T-helper 2 cell treated with Interferon-gamma antibody and Interleukin-4, amounts not matched to agents 100 ng/mL and 5 ng/mL, for 36 hours (primary cell): ENCODE measurements at regions not wholly inside any gene's neighbourhood (a gene's known extent, or its start where the extent isn't known, plus 50 kb on each side); places are given as distances from the start of the nearest gene placed in this dataset.

Experiments
- intact Hi-C: fragments of 100-400 bp; cut with micrococcal nuclease; formaldehyde crosslinking; loops from one replicate; pipeline ENCODE4 v1.15.1; 2023

DNA sequence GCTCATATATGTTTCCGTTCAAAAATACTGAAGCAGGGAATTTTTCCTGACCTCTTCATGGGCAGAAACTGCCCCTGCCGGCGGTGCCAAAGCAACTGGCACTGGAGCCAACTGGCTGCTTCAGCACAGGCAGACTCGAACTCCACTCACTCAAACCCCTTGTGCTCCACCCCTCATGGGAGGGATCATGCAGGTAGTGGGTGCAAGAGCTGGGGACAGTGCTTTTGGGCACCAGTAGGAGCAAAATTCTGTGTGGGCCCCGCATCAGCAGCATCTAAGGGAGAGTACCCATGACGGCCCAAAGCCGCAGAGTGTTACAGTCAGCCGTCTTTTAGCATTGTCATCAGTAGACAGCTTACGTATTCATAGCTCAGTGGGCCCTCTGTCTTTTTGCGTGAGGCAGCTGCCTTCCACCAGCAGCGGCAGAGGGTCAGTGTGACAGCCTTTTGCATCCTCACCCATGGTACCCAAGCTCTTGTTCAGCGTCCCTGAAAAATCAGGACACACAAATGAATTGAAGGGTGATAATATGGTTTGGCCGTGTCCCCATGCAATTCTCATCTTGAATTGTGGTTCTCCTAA lies 393.8 kb downstream of the SLITRK6 start:
- intact Hi-C loops: no loop called here

DNA sequence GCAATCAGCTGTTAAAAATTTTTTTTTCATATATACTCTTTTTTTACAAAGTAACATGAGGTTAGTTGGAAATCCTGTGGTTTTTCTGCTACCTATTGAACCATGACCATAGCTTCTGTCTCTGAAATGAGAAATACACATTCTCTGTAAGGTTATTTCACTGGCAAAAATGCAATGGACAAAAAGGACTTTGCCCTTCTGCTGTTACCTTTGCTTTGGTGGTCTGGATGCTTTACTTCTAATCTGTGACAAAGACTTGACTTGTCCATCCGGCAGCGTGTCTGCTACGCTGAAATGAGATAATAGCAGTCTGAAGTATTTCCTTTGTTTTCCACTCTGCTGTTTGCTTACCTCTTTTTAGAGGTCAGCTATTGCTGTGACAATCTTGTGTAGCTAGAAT lies 412.8 kb downstream of the SLITRK6 start:
- intact Hi-C loops: no loop called here

DNA sequence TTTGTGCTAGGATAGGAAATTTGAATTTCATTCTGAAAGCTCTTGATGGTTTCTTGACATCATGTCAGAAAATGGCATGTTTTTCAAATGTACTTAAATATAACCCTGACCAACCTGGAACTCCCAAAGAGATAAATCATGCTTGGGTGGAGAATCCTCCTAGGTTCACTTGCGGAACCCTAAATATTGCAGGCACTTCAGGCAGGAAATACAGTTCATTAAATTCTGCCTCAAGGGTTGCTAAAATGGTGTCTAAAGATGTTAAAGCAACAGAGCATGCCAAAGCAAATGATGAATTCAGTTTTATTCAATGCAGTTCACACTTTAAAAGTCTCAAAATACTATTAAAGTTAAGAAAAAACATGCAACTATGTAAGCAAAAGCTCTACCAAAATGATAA lies 415.9 kb downstream of the SLITRK6 start:
- intact Hi-C loops: no loop called here

DNA sequence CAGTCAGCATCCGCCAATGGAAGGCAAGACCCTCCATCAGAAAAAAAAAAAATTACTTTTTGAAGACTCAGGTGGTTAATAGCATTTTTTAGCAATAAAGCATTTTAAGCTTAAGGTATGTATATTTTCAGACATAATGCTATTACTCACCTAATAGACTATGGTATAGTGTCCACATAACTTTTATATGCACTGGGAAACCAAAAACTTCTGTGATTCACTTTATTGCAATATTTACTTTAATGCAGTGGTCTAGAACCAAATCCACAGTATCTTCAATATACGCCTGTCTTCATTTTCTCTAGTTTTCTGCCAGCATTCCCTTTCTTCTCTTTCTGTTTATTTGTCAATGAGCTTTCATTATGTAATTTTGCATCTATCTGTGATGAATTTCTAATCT lies 418.1 kb downstream of the SLITRK6 start:
- intact Hi-C loops: no loop called here

DNA sequence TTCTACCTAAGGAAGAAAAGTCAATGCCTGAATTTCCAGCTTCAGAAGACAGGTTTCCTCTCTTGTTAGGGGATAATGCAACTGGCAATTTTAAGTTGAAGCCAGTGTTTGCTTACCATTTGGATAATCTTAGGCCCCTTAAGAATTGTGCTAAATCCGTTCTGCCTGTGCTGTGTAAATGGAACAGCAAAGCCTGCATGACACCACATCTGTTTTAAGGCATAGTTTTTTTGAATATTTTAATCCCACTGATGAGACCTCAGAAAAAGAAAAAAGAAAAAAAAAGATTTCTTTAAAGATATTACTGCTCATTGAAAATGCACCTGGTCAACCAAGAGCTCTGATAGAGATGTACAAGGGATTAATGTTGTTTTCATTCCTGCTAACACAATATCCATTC lies 419.2 kb downstream of the SLITRK6 start:
- intact Hi-C loops: no loop called here

DNA sequence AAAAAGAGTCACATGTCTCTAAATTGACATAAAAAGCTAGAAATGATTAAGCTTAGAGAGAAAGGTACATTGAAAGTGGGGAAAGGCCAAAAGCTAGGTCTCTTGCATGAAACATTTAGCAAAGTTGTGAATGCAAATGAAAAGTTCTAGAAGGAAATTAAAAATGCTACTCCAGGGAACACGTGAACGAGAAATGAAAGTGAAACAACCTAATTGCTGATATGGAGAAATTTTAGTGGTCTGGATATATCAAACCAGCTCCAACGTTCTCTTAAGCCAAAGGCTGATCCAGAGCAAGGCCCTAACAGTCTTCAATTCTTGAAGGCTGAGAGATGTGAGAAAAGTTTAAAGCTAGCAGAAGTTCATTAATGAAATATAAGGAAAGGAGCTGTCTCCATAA lies 419.8 kb downstream of the SLITRK6 start:
- intact Hi-C loops: no loop called here

DNA sequence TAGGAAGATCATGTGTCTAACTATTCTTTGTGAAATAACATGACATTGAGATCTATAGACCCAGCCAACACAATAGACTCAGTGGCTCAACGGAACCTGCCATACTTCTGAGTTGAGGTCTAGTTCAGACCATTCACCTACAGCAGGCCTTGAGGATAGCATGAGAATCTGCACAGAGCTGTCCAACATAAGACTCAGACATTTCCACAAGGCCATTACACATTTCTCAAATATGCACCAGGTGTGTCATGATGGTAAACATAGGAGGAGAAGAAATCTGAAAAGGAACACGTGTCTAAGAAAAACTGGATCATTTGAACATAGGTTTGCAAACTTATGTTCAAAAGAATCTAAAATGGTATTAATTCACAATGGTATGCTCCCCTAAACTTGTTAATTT lies 421.4 kb downstream of the SLITRK6 start:
- intact Hi-C loops: no loop called here

DNA sequence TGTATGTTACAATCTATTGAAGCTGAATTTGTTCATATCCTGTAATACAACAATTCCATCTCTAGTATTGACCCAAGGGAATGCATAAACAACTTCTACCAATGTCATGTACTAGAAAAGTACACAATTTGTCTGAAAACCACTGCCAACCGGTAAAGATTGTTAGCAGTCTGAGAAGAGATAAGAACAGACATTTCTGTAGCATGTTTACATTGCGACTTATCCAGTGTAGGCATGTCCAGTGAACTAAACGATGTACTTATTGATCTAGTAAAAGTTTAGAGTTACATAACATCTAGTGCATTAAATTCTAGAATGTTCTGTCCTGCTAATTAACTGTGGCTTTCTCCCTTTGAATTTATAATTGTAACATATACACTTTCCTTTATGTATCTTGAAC lies 425.9 kb downstream of the SLITRK6 start:
- intact Hi-C loops: no loop called here

DNA sequence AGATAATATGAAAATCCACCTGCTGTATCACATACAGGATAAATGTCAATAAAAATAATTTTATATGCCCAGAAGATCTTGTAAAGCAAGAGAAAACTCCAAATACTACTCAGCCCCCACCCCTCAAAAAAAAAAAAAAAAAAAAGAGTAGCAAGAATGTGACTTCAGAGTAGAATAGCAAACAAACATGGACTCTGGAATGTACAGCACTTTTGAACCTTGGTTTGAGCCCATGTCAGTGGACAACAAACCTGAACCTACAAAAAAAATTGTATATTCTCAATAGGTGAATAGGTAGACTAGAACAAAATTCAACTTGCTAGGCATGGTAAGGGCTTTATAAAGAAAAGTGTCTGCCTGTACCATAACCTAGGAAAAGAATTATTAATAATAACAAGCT lies 428.0 kb downstream of the SLITRK6 start:
- intact Hi-C loops: no loop called here

DNA sequence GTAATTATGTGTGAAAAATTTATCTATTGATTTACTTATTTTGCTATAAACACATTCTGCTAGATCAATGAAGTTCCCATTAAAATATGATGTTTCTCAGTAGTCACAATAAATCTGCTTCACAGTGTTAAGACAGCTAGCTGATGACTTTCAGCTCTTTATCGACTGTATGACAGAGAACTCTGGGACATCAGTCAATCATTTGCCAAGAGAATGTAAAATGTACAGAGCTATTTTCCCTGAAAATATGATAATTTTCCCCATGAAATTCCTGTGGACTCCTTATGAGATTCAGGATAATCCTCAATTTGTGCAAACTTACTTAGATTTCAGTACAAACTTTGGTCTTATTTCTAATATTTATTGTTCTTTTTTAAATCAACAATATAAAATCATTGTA lies 430.5 kb downstream of the SLITRK6 start:
- intact Hi-C loops: no loop called here

DNA sequence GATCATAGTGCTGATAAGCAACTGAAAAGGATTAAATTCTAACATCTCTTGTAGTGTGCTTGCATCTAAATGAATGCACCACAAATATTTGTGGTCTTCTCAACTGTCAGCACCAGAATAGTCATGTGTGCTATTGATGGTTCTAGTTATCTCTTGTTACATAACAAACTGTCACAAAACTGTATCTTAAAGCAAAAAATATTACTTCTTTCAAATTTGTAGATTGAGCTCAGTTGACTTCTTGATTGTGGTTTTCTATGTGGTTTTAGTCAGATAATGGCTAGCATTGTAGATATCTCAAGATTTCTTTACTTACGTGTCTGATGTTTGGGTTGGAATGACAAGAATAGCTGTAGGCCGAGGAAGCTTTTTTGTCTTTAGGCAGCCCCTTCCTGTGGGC lies 431.3 kb downstream of the SLITRK6 start:
- intact Hi-C loops: no loop called here

DNA sequence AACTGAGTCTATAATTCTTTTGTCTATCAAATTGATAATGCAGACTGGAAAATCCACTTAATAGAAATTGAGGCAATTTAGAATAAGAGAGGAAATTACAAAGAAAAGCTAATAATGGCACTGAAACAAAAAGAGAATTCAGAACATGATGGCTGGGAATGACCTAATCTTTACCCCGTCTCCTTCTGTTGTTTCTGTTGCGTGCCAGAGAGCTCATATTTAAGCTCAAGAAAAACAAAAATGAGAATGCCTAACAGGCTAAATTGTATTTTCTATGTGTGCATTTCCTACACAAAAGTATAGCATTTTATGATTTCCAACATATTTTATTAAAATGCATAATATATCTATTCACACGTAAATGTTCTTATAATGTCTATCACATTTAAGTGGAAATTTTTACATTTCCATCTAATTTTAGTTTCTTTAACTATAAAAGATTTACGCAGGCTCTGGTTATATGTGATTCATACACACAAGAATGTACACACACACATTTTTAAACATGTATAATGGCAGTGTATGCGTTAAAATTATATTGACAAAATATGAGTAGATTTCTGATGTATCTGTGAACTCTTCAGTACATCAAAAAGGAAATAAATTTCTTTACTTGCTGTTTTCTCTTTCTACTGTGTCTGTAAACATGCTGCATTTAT lies 432.3 kb downstream of the SLITRK6 start:
- intact Hi-C loops: no loop called here

DNA sequence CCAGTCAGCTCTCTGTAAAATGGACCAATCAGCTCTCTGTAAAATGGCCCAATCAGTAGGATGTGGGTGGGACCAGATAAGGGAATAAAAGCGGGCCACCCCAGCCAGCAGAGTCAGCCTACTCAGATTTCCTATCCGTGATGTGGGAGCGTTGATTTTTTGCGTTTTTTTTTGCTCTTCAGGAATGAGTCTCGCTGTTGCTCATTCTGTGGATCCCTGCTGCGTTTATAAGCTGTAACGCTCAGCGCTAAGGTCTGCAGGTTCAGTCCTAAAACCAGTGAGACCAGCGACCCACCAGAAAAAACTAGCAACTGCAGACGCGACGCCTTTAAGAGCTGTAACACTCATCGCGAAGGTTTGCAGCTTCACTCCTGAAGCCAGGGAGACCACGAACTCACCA lies 435.7 kb downstream of the SLITRK6 start:
- intact Hi-C loops: no loop called here

DNA sequence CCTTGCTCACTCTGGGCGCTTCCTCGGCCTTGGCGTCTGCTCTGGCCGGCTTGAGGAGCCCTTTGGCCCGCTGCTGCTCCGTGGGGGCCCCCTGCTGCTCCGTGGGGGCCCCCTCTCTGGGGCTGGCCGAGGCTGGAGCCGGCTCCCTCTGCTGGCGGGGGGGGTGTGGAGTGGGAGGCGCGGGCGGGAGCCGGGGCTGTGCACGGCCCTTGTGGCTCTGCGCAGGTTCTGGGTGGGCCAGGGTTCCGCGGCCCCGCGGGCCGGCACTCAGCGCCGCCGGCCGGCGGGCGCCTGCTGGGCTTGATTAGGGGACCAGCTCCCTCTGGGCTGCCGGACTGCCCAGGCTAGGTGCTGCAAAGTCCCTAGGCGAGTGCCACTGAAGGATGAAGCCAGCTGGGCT lies 436.2 kb downstream of the SLITRK6 start:
- intact Hi-C loops: no loop called here

DNA sequence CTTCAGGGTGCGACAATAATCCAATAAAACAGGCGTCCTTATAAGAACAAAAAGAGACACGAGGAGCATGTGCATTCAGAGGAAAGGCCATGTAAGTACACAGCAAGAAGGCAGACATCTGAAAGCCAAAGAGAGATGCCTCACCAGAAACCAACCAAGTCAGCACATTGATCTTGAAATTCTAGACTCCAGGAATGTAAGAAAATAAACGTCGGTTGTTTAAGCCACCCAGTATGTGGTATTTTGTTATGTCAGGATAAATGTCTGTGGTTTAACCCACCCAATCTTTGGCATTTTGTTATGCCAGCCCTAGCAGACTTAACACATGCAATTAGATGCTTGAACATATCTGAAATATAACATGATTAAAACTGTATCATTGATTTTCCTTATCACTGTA lies 452.0 kb downstream of the SLITRK6 start:
- intact Hi-C loops: no loop called here

DNA sequence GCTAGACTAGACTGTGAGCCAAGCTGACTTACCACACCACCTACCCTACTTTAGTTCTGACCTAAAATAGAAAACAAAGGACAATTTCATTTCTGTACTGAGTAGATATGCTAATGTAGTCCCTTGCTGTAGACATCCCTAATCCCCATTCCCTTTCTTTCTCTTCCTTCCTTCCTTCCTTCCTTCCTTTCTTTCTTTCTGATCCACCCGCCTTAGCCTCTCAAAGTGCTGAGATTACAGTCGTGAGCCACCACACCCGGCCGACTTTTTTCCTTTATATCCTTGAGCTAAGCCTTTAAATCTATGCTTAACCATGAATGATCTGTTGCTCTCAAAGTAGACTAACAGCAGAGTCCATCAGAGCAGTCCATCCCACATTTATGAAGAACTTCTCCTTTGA lies 465.0 kb downstream of the SLITRK6 start:
- intact Hi-C loops: no loop called here

DNA sequence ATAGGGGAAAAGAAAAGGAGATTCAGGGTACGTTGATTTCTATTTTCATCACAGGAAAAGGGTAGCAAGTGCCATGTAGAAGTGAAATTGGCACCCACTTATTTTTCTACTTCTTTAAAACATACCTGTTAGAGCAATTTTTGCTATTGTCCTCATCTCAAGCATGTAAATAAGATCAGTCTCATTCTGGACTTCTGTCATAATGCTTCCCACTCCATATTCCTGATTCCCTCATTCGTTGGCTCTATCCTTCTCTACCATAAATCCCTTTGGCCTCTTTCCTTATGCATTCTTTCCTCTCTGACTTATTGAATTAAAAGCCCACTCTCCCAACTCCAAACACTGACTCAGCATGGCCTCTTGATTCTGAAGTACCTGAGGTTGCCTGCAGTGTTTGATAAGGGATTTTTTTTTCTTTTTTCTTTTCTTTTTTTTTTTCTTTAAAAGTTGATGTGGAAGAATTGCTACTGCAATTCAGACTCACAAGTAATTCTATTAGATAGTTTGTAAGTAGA lies 465.7 kb downstream of the SLITRK6 start:
- intact Hi-C loops: no loop called here

DNA sequence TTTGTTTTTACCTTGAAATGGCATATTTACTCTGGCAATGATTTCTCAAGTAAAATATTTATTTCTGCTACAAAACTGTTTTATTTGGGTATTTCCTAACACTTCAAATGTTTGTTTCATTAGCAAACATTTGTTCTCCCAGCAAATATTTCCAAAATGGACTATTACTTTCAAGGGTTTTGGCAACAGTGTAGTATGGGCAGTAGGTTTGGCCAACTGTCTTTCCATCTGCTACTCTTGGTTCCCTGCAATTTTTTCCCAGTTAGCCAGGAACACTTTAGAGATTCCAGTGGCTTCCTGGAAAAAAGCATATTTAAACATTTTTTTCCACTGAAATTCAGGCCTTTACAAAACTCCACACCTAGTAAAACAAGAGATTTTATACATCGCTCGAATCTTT lies 466.6 kb downstream of the SLITRK6 start:
- intact Hi-C loops: no loop called here

DNA sequence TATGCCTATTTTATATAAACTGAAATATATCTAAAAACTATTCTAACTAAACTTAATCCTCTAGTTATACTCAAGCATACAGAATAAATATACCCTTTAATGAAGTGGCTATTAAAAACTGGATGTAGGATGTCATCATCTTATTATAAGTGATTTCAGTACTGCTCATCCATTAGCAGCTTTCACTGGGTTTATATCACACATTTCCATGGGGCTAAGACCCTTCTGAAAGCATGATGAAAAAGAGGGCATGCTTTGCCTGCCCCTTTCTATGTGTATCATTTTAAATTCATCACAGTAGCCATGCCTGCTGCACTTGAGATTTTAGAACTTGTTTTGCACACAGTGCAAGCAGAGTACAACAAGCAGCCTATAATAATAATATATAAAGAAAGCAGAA lies 477.5 kb downstream of the SLITRK6 start:
- intact Hi-C loops: no loop called here

DNA sequence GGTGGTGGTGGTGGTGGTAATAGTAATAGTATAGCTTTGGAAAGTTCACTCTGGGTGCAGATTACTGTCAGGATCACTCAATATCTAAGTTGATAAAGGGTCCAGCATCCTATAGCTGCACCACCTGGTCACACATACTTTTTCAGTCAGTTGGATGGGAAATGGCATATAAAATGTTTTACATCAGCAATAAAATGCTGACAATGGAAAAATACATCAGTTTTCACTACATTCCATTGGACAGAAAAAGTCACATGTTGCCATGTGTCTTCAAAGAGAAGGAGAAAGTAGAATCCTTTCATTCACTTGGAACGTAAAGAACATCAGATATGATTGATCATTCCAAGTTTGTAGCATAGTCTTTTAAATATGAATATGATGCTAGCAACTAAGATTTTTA lies 481.4 kb downstream of the SLITRK6 start:
- intact Hi-C loops: no loop called here

DNA sequence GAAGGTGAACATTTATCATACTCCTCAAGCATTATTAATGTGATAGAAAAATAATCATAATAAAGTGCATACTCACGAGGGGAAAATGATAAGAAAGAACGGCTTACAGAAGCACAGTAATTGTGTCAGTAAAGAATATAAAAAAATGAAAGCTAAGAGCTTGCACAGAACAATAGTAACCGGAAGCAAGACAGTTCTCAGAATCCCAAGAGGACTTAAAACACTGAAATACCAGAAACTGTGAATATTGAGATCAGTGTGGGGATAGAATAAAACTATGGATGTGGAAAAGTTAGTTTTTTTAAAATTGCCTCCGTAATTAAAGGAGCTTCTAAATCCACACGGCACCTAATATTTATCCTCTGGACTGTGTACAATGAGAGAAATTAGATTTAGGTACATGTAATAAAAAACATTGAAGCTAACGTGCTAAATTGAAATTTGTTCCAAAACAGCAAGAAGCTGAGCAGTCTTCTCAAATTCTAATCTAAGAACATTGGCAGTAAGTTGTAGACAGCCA lies 482.7 kb downstream of the SLITRK6 start:
- intact Hi-C loops: no loop called here

DNA sequence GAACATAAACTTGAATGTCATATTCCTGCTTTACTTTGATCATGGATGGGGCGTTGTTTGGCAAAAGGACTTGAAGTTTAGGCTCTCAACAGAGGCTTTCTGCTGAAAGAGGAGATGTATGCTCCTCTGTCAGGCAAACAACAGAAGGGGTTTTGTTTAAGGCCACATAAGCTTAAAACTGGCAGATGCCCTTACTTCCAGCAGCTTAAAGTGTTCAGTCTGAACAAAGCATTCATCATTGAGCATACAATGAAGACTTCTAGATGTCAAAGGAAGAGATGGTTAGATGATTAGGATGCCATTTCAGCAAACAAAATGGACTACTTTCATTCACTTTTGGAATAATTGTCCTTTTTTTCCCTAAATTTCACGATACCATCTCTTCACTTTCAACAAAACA lies 484.5 kb downstream of the SLITRK6 start:
- intact Hi-C loops: no loop called here

DNA sequence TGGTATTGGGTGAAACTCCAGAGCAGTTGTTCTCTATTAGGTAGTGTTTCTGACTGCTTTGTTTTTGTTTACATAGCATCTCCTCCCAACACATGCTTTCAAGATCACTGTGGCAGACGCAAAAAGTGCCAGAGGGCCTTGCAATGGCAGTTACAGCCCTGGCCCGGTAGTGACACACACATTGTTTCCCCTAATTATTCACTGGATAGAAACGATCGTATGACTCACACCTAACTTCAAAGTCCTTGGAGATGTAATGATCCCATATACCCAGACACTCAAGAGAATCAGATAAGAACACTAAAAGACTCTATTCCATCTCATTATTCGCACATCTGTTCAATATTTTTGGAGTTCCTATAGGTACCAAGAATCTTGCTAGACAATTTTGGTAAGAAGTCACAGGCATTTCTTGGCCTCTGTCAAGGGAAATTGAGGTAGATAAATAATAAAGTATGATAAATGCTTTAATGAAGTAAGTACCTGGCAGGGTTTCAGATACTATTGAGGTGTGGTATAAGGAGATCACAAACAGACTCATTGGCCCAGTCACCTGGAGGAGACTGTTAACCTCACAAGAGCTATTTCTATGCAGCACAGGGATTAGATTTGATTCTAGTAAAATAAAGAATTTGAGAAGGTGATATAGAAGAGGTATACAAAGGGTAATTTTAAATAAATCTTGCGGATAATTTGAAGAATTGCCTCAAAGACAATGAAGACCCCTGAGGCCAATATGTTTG lies 485.3 kb downstream of the SLITRK6 start:
- intact Hi-C loops: no loop called here
